Activated naive CD8-positive, alpha-beta T cell treated with anti-CD3 and anti-CD28 coated beads, Interleukin-2, amount 10 ng/mL, durations not matched to agents 7 days and 5 days (primary cell): ENCODE measurements at regions not wholly inside any gene's neighbourhood (a gene's known extent, or its start where the extent isn't known, plus 50 kb on each side); places are given as distances from the start of the nearest gene placed in this dataset.

Source experiments
- ATAC-seq: fragments of 150-1000 bp; cut with Tn5 transposase; one replicate; pipeline ENCODE4 v1.10.0; 2021; ENCODE audit warnings: low read depth, moderate library complexity
- POLR2A ChIA-PET: fragments of 350-600 bp; sonication (Branson Sonifier 250); formaldehyde crosslinking; loops from one replicate; lab custom pipeline; 2021; ENCODE audit warnings: antibody characterized with exemption; lab: Charles Lee
- DNase-seq: peaks from one replicate; pipeline ENCODE4 v3.0.0; 2021
- H3K27ac Mint-ChIP-seq: one replicate; pipeline ENCODE4 v1.8.0; 2022; ENCODE audit warnings: mild to moderate bottlenecking, mixed read lengths
- H3K27me3 Mint-ChIP-seq: one replicate; pipeline ENCODE4 v1.8.0; 2022; ENCODE audit warnings: mild to moderate bottlenecking, moderate library complexity, mixed read lengths
- H3K36me3 Mint-ChIP-seq: one replicate; pipeline ENCODE4 v1.8.0; 2021; ENCODE audit warnings: mild to moderate bottlenecking, mixed read lengths
- H3K4me1 Mint-ChIP-seq: one replicate; pipeline ENCODE4 v1.8.0; 2021; ENCODE audit warnings: mixed read lengths
- H3K4me3 Mint-ChIP-seq: one replicate; pipeline ENCODE4 v1.8.0; 2022; ENCODE audit warnings: mild to moderate bottlenecking, moderate library complexity, mixed read lengths
- H3K9me3 Mint-ChIP-seq: one replicate; pipeline ENCODE4 v1.8.0; 2021; ENCODE audit warnings: mixed read lengths

DNA sequence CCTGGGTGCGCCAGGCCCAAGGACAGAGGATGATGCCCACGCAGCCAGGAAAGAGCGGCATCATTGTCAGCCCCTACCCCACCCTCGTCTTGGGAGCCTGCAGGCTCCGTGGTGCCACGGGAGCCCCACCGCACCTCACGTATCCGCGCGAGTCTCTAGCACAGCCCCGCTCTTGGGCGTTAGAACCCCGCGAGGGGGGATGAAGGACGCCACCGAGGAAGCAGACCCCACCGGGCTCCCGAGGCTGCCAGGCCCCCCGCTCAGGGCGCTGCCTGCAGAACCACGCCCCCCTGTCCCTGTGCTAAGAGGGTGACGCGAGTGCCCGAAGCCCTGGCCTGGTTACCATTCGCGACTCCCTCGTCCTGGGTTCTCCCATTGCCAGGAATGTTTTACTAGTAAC is 52.3 kb upstream of the MS4A8 start:
- no peaks in the 10 kb centered on the region for H3K9me3 Mint-ChIP-seq
- DNase-seq, result no peak
- POLR2A ChIA-PET, result no interaction called here
- peaks cover 4% of the 10 kb centered on the region for H3K27me3 Mint-ChIP-seq
- H3K27ac Mint-ChIP-seq, result no peak overlapping the region
- H3K36me3 Mint-ChIP-seq, result no peaks in the 10 kb centered on the region
- H3K4me3 Mint-ChIP-seq, result no peak overlapping the region
- H3K4me1 Mint-ChIP-seq, result no peaks in the 10 kb centered on the region
- ATAC-seq, result no peak
